HCT116 (cell line): ENCODE measurements at regions not wholly inside any gene's neighbourhood (a gene's known extent, or its start where the extent isn't known, plus 50 kb on each side); places are given as distances from the start of the nearest gene placed in this dataset.

Source experiments
- EZH2 ChIP-seq: fragments of 200-600 bp; sonication (generic); IDR thresholded peaks from 2 replicates; pipeline ENCODE4 v1.6.1; 2017; ENCODE audit warnings: antibody characterized with exemption, mixed run types
- EZH2phosphoT487 ChIP-seq: fragments of 200-600 bp; IDR thresholded peaks from 2 replicates; pipeline ENCODE4 v1.6.1; 2018; ENCODE audit warnings: antibody characterized with exemption, borderline replicate concordance
- FOSL1 ChIP-seq: IDR thresholded peaks from 2 replicates; pipeline ENCODE4 v1.6.1; 2012; ENCODE audit warnings: low read depth
- POLR2A ChIP-seq: IDR thresholded peaks from 2 replicates; pipeline ENCODE4 v1.7.0; 2011; ENCODE audit warnings: borderline replicate concordance; ENCODE audit not compliant: insufficient read depth, insufficient read length; ENCODE audit errors: extremely low read depth
- POLR2AphosphoS5 ChIP-seq: IDR thresholded peaks from 2 replicates; pipeline ENCODE4 v1.6.1; 2011; ENCODE audit warnings: mild to moderate bottlenecking, low read depth, low read length, moderate library complexity
- RAD21 ChIP-seq: IDR thresholded peaks from 2 replicates; pipeline ENCODE4 v1.6.1; 2012; ENCODE audit warnings: low read depth, mild to moderate bottlenecking
- ZFX ChIP-seq: fragments of 450-650 bp; IDR thresholded peaks from 2 replicates; pipeline ENCODE4 v1.6.1; 2017
- ZNF274 ChIP-seq: fragments of 200-500 bp; sonication (Bioruptor generic); IDR thresholded peaks from 2 replicates; pipeline ENCODE4 v1.6.1; 2014; ENCODE audit warnings: mild to moderate bottlenecking, low read depth, low read length, inconsistent platforms
- TF ChIP-seq, protein P1 (sequence below): IDR thresholded peaks from 2 replicates; pipeline ENCODE4 v1.6.1; 2012
- TF ChIP-seq, protein P2 (sequence below), 3 experiments: fragments of 200-600 bp in 1 of 3; sonication (generic) in 1 of 3; IDR thresholded peaks in 2 of 3; conservative IDR thresholded peaks in 1 of 3; 2 replicates each; pipeline ENCODE4 v1.5.1; 2012 to 2017; ENCODE audit warnings: low read depth in 2 of 3, low read length in 2 of 3, antibody characterized with exemption in 1 of 3, borderline replicate concordance in 1 of 3, control low read depth in 1 of 3, mild to moderate bottlenecking in 1 of 3, mixed read lengths in 1 of 3, mixed run types in 1 of 3, moderate library complexity in 1 of 3; ENCODE audit not compliant: insufficient read depth in 1 of 3
- TF ChIP-seq, protein P3 (sequence below): IDR thresholded peaks from 2 replicates; pipeline ENCODE4 v1.6.1; 2011; ENCODE audit warnings: mild to moderate bottlenecking, low read length, moderate library complexity; ENCODE audit not compliant: insufficient replicate concordance; ENCODE audit errors: extremely low read depth
- TF ChIP-seq, protein P4 (sequence below): IDR thresholded peaks from 2 replicates; pipeline ENCODE4 v1.6.1; 2012; ENCODE audit warnings: low read depth

DNA sequence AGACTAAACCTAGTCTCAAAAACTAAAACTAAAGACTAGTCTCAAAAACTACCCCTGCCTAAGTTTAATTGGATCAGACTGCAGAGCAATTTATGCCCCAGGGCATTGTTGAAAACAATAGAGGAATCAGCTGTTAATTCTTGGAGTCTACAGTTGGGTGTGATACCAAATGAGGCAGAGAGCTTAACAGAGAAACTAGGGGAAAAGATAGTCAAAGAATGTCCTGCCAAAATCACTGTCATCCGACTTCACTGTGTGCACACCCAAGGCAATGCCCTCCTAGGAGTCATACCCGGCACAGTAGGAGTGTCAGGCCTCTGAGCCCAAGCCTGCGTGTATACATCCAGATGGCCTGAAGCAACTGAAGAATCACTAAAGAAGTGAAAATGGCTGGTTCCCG is 90.5 kb upstream of the TOMM7 start:
- TF ChIP-seq EZH2phosphoT487: no peak
- TF ChIP-seq, protein P1, sequence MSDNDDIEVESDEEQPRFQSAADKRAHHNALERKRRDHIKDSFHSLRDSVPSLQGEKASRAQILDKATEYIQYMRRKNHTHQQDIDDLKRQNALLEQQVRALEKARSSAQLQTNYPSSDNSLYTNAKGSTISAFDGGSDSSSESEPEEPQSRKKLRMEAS: no peak
- TF ChIP-seq POLR2A: no peak
- TF ChIP-seq, protein P2, sequence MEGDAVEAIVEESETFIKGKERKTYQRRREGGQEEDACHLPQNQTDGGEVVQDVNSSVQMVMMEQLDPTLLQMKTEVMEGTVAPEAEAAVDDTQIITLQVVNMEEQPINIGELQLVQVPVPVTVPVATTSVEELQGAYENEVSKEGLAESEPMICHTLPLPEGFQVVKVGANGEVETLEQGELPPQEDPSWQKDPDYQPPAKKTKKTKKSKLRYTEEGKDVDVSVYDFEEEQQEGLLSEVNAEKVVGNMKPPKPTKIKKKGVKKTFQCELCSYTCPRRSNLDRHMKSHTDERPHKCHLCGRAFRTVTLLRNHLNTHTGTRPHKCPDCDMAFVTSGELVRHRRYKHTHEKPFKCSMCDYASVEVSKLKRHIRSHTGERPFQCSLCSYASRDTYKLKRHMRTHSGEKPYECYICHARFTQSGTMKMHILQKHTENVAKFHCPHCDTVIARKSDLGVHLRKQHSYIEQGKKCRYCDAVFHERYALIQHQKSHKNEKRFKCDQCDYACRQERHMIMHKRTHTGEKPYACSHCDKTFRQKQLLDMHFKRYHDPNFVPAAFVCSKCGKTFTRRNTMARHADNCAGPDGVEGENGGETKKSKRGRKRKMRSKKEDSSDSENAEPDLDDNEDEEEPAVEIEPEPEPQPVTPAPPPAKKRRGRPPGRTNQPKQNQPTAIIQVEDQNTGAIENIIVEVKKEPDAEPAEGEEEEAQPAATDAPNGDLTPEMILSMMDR (IDR thresholded peaks at IDR 0.05 in 2 of 3, conservative IDR thresholded peaks at IDR 0.05 in 1 of 3; ENCODE audit: borderline replicate concordance in 1 of 3, insufficient read depth in 1 of 3, low read depth in 2 of 3, low read length in 2 of 3): no peak
- TF ChIP-seq EZH2: no peak
- TF ChIP-seq POLR2AphosphoS5: no peak
- TF ChIP-seq FOSL1: no peak
- TF ChIP-seq RAD21: no peak
- no peak for TF ChIP-seq ZFX
- TF ChIP-seq, protein P3, sequence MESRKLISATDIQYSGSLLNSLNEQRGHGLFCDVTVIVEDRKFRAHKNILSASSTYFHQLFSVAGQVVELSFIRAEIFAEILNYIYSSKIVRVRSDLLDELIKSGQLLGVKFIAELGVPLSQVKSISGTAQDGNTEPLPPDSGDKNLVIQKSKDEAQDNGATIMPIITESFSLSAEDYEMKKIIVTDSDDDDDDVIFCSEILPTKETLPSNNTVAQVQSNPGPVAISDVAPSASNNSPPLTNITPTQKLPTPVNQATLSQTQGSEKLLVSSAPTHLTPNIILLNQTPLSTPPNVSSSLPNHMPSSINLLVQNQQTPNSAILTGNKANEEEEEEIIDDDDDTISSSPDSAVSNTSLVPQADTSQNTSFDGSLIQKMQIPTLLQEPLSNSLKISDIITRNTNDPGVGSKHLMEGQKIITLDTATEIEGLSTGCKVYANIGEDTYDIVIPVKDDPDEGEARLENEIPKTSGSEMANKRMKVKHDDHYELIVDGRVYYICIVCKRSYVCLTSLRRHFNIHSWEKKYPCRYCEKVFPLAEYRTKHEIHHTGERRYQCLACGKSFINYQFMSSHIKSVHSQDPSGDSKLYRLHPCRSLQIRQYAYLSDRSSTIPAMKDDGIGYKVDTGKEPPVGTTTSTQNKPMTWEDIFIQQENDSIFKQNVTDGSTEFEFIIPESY: no peak
- TF ChIP-seq ZNF274: no peak
- TF ChIP-seq, protein P4, sequence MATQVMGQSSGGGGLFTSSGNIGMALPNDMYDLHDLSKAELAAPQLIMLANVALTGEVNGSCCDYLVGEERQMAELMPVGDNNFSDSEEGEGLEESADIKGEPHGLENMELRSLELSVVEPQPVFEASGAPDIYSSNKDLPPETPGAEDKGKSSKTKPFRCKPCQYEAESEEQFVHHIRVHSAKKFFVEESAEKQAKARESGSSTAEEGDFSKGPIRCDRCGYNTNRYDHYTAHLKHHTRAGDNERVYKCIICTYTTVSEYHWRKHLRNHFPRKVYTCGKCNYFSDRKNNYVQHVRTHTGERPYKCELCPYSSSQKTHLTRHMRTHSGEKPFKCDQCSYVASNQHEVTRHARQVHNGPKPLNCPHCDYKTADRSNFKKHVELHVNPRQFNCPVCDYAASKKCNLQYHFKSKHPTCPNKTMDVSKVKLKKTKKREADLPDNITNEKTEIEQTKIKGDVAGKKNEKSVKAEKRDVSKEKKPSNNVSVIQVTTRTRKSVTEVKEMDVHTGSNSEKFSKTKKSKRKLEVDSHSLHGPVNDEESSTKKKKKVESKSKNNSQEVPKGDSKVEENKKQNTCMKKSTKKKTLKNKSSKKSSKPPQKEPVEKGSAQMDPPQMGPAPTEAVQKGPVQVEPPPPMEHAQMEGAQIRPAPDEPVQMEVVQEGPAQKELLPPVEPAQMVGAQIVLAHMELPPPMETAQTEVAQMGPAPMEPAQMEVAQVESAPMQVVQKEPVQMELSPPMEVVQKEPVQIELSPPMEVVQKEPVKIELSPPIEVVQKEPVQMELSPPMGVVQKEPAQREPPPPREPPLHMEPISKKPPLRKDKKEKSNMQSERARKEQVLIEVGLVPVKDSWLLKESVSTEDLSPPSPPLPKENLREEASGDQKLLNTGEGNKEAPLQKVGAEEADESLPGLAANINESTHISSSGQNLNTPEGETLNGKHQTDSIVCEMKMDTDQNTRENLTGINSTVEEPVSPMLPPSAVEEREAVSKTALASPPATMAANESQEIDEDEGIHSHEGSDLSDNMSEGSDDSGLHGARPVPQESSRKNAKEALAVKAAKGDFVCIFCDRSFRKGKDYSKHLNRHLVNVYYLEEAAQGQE: no peak
